ENCODE measurements at regions not wholly inside any gene's neighbourhood (a gene's known extent, or its start where the extent isn't known, plus 50 kb on each side); places are given as distances from the start of the nearest gene placed in this dataset.

GRCh38 chr7:112573302-112574039 is 92.7 kb downstream of the LSMEM1 start (continued):
- TF ChIP-seq CUX1 (CRISPR knock-in tag; IDR thresholded peaks at IDR 0.05): 0 out of 2 replicates have a peak, but pooled peaks have one; percentile 23
- TF ChIP-seq EGR1 (conservative IDR thresholded peaks at IDR 0.05): no peak; the same call in 1 of the 2 replicates
- TF ChIP-seq ATF7 (IDR thresholded peaks at IDR 0.05): peak; percentile 67; the same call in 1 of the 2 replicates
- no peak for TF ChIP-seq HDAC8 (tag; IDR thresholded peaks at IDR 0.05)
- TF ChIP-seq ZNF644 (tag; IDR thresholded peaks at IDR 0.05; ENCODE audit: low read depth): peak; percentile 63; the same call in 1 of the 2 replicates
- peak; percentile 64 to 87; a peak in 3 of 4 replicates for TF ChIP-seq TBL1XR1 (IDR thresholded peaks at IDR 0.05; ENCODE audit: low read length in 2 of 2)
- TF ChIP-seq PKNOX1 (IDR thresholded peaks at IDR 0.05): peak; percentile 60
- TF ChIP-seq TRIM24 (IDR thresholded peaks at IDR 0.05): peak; percentile 94 to 96
- no peak for TF ChIP-seq CBX1 (IDR thresholded peaks at IDR 0.05; ENCODE audit: low read depth)
- TF ChIP-seq ZNF239 (CRISPR knock-in tag; IDR thresholded peaks at IDR 0.05): no peak
- no peak for TF ChIP-seq ZNF274 (IDR thresholded peaks at IDR 0.05; ENCODE audit: borderline replicate concordance, low read depth, low read length)
- TF ChIP-seq POLR2H (tag; IDR thresholded peaks at IDR 0.05; ENCODE audit: low read depth): no peak
- TF ChIP-seq EHMT2 (IDR thresholded peaks at IDR 0.05): no peak
- no peak for TF ChIP-seq GTF3C2 (IDR thresholded peaks at IDR 0.05; ENCODE audit: borderline replicate concordance, extremely low read depth, insufficient read length)
- no peak for TF ChIP-seq ZNF717 (CRISPR knock-in tag; IDR thresholded peaks at IDR 0.05)
- no peak for TF ChIP-seq PPARD (CRISPR knock-in tag; IDR thresholded peaks at IDR 0.05)
- peak; percentile 89 to 98; a peak in 3 of 4 replicates for TF ChIP-seq RCOR1 (IDR thresholded peaks at IDR 0.05; ENCODE audit: borderline replicate concordance in 1 of 2, low read depth in 2 of 2, low read length in 2 of 2)
